AG04449 (cell line): ENCODE measurements at regions not wholly inside any gene's neighbourhood (a gene's known extent, or its start where the extent isn't known, plus 50 kb on each side); places are given as distances from the start of the nearest gene placed in this dataset.
"Not testable (repeated sequence)": the region's sequence is repeated elsewhere in the genome, so short reads cannot be mapped to it uniquely, and the experiment has no call there.

Source experiments
- CTCF ChIA-PET: fragments of 350-600 bp; formaldehyde crosslinking; extraction: SDS; loops from one replicate; lab custom pipeline; 2021; ENCODE audit warnings: antibody characterized with exemption; lab: Yijun Ruan, JAX
- POLR2A ChIA-PET: fragments of 400-600, 350-600 bp; formaldehyde crosslinking; extraction: SDS; loops from one replicate; lab custom pipeline; 2020; ENCODE audit warnings: antibody characterized with exemption, inconsistent platforms; lab: Yijun Ruan, JAX
- DNase-seq: peaks from one replicate; pipeline ENCODE4 v3.0.0-alpha.2; 2010; ENCODE audit warnings: low read depth, low spot score
- H3K4me3 ChIP-seq: 2 replicates; pipeline ENCODE4 v1.5.1; 2011; ENCODE audit warnings: low read depth, mild to moderate bottlenecking, control low read depth, low read length
- CTCF ChIP-seq: IDR thresholded peaks from one replicate; pipeline ENCODE4 v1.5.1; 2011; ENCODE audit warnings: mild to moderate bottlenecking, moderate library complexity, low read length, control low read depth, inconsistent platforms; ENCODE audit not compliant: insufficient read depth; ENCODE audit errors: missing control alignments

DNA sequence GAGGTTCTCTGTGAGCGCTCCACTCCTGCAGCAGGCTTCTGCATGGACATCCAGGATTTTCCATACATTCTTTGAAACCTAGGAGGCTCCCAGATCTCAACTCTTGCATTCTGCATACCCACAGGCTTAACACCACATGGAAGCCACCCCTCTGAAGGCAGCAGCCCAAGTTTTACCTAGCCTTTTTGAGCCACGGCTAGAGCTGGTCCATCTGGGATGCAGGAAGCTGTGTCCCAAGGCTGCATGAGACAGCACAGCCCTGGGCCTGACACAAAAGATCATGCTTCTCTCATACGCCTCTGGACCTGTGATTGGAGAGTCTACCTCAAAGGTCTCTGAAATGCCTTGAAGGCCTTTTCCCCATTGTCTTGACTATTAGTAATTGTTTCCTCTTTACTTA lies 53.6 kb upstream of the RPRM start:
- no peak for DNase-seq
- ChIA-PET POLR2A (no interaction called here), CTCF (no interaction called here)
- no peak overlapping the region for H3K4me3 ChIP-seq
- no peak for TF ChIP-seq CTCF

- POLR2A ChIA-PET, H3K4me3 ChIP-seq, DNase-seq: not testable (repeated sequence)
- CTCF ChIA-PET = interaction anchor here (0.9 kb wide), 1 partner anchor 13 kb away, joined by 3 read pairs; no protein-coding TSS in a partner anchor
Measured at GRCh38 chr2:153533803-153534202, 55.2 kb upstream of the RPRM start.

- H3K4me3 ChIP-seq, POLR2A ChIA-PET, CTCF ChIA-PET, DNase-seq: not testable (repeated sequence)
Measured at GRCh38 chr2:153534590-153534989, 56.0 kb upstream of the RPRM start.

GRCh38 chr2:153536115-153536514 lies 57.6 kb upstream of the RPRM start:
- ChIA-PET CTCF (no interaction called here), POLR2A (no interaction called here)
- H3K4me3 ChIP-seq = no peak overlapping the region
- DNase-seq = no peak
- TF ChIP-seq CTCF = no peak

- DNase-seq, POLR2A ChIA-PET, H3K4me3 ChIP-seq, CTCF ChIA-PET: not testable (repeated sequence)
Measured at GRCh38 chr2:153538102-153538501, 59.5 kb upstream of the RPRM start.

DNA sequence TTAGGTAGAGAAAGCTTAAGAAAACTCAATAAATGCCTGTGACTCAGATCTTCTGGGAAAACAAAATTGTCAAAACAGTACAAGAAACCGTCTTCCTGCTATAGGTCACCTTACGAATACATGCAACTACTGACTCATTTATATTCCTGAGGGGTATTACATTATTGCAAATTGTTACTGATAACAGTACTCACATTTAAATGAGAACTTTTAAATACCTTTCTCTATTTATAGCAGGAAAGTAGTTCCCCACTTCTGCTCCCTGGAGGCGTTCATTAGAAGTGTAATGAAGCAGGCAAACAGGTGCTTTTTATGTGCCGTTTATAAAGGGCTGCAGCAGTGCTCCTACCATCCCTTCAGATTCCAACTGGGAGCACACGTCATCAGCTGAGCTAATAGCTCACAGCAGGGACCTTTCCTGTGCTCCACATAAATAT lies 65.1 kb upstream of the RPRM start:
- ChIA-PET CTCF (no interaction called here), POLR2A (no interaction called here)
- TF ChIP-seq CTCF = no peak
- DNase-seq = no peak
- no peak overlapping the region for H3K4me3 ChIP-seq

- no peak overlapping the region for H3K4me3 ChIP-seq
- CTCF ChIA-PET = no interaction called here
- POLR2A ChIA-PET = no interaction called here
- DNase-seq = no peak
- no peak for TF ChIP-seq CTCF
Measured at GRCh38 chr2:153546358-153546757, 67.8 kb upstream of the RPRM start.

DNA sequence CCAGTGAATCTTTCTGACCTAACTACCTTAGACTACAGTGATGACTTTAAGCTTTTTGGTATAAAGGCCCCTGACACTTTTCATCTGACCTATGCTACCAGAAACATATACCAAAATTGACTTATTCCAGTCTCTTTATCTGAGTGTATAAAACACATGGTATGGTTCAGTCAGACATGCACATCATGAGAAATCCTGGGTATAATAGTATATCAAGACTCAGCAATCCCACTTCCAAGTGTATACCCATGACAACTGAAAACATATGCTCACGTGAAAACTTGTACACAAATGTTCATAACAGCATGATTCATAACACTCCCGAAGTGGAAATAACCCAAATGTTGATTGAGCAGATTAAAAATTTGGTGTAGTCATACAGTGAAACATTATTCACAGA lies 70.0 kb upstream of the RPRM start:
- ChIA-PET POLR2A (no interaction called here), CTCF (no interaction called here)
- DNase-seq = no peak
- H3K4me3 ChIP-seq = no peak overlapping the region
- TF ChIP-seq CTCF = no peak
